ENCODE measurements at regions not wholly inside any gene's neighbourhood (a gene's known extent, or its start where the extent isn't known, plus 50 kb on each side); places are given as distances from the start of the nearest gene placed in this dataset.
"Not testable (repeated sequence)": the region's sequence is repeated elsewhere in the genome, so short reads cannot be mapped to it uniquely, and the experiment has no call there.

- not testable (repeated sequence) for TF ChIP-seq CTCF, POLR2A, POLR2AphosphoS5 (IDR thresholded peaks at IDR 0.05)
Measured at GRCh38 chr15:21108384-21108783, 242.3 kb upstream of the POTEB2 start.
